ENCODE measurements at regions not wholly inside any gene's neighbourhood (a gene's known extent, or its start where the extent isn't known, plus 50 kb on each side); places are given as distances from the start of the nearest gene placed in this dataset.

DNA sequence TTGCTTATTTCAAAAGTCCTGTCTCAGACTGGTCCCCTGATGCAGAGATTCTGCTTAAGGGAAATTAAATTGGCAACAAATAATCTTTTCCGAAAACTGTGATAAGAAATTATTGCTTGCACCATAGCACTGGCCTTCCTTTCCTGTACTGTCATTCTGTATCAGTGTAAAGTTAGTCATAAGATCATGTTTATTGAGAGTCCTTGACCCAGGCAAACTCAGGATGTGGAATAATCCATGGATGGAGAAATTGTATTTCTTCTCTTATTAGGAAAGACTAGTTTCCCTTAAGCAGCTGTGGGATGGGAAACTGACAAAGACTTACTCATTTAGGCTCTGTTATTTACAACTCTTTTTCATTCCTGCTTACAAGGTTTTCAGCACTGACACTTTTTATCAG is 83.0 kb upstream of the RANBP6 start:
- H4K20me1 ChIP-seq (ENCODE audit: insufficient read depth, low read length): no peaks in the 10 kb centered on the region
- H3K36me3 ChIP-seq (replicated peaks; ENCODE audit: low read depth, low read length): no peaks in the 10 kb centered on the region

DNA sequence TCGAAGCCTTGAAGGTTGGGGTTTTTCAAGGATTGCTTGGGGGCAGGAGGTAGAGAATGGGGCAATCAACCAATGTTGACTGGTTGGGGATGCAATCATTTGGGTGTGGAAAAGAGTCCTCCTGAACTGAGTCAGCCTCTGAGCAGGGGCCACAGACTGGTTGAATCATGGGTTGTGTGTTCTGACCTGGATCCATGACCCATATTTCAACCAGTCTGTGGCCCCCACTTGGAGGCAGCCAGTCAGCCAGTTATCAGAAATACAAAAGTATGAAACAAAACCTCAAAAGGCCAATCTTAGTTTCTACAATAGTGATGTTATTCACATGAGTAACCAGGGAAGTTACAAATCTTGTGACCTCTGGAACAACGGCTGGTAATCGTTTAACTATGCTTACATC is 81.4 kb upstream of the RANBP6 start:
- no peak for TF ChIP-seq EZH2phosphoT487 (IDR thresholded peaks at IDR 0.05; ENCODE audit: low read depth)
- TF ChIP-seq, protein P1, sequence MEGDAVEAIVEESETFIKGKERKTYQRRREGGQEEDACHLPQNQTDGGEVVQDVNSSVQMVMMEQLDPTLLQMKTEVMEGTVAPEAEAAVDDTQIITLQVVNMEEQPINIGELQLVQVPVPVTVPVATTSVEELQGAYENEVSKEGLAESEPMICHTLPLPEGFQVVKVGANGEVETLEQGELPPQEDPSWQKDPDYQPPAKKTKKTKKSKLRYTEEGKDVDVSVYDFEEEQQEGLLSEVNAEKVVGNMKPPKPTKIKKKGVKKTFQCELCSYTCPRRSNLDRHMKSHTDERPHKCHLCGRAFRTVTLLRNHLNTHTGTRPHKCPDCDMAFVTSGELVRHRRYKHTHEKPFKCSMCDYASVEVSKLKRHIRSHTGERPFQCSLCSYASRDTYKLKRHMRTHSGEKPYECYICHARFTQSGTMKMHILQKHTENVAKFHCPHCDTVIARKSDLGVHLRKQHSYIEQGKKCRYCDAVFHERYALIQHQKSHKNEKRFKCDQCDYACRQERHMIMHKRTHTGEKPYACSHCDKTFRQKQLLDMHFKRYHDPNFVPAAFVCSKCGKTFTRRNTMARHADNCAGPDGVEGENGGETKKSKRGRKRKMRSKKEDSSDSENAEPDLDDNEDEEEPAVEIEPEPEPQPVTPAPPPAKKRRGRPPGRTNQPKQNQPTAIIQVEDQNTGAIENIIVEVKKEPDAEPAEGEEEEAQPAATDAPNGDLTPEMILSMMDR (IDR thresholded peaks at IDR 0.05; ENCODE audit: low read depth, low read length): no peak
- H3K36me3 ChIP-seq (replicated peaks; ENCODE audit: low read depth, low read length): no peaks in the 10 kb centered on the region
- H3K9me3 ChIP-seq (ENCODE audit: insufficient read depth, low read length): no peaks in the 10 kb centered on the region
- H3K4me2 ChIP-seq (ENCODE audit: low read length): no peak overlapping the region
- no peak overlapping the region for H3K27ac ChIP-seq (ENCODE audit: low read length)
- H4K20me1 ChIP-seq (ENCODE audit: insufficient read depth, low read length): no peaks in the 10 kb centered on the region
- H2AFZ ChIP-seq (ENCODE audit: low read depth, low read length): no peak overlapping the region
- H3K9ac ChIP-seq (ENCODE audit: low read length): no peak overlapping the region
- no peak overlapping the region for H3K4me3 ChIP-seq (ENCODE audit: low read length)
- no peaks in the 10 kb centered on the region for H3K79me2 ChIP-seq (ENCODE audit: low read length)
- no peaks in the 10 kb centered on the region for H3K4me1 ChIP-seq (ENCODE audit: low read length)
- no peaks in the 10 kb centered on the region for H3K27me3 ChIP-seq (ENCODE audit: low read depth, low read length)

More for the DNA sequence above, 83.0 kb upstream of the RANBP6 start:
- no peak overlapping the region for H3K4me3 ChIP-seq (ENCODE audit: low read length)
- H2AFZ ChIP-seq (ENCODE audit: low read depth, low read length): no peak overlapping the region
- H3K27me3 ChIP-seq (ENCODE audit: low read depth, low read length): no peaks in the 10 kb centered on the region
- H3K9me3 ChIP-seq (ENCODE audit: insufficient read depth, low read length): no peaks in the 10 kb centered on the region
- TF ChIP-seq, protein P1 (IDR thresholded peaks at IDR 0.05; ENCODE audit: low read depth, low read length): no peak
- TF ChIP-seq EZH2phosphoT487 (IDR thresholded peaks at IDR 0.05; ENCODE audit: low read depth): no peak
- no peaks in the 10 kb centered on the region for H3K79me2 ChIP-seq (ENCODE audit: low read length)
- no peak overlapping the region for H3K27ac ChIP-seq (ENCODE audit: low read length)
- H3K4me1 ChIP-seq (ENCODE audit: low read length): no peaks in the 10 kb centered on the region
- no peak overlapping the region for H3K4me2 ChIP-seq (ENCODE audit: low read length)
- no peak overlapping the region for H3K9ac ChIP-seq (ENCODE audit: low read length)

DNA sequence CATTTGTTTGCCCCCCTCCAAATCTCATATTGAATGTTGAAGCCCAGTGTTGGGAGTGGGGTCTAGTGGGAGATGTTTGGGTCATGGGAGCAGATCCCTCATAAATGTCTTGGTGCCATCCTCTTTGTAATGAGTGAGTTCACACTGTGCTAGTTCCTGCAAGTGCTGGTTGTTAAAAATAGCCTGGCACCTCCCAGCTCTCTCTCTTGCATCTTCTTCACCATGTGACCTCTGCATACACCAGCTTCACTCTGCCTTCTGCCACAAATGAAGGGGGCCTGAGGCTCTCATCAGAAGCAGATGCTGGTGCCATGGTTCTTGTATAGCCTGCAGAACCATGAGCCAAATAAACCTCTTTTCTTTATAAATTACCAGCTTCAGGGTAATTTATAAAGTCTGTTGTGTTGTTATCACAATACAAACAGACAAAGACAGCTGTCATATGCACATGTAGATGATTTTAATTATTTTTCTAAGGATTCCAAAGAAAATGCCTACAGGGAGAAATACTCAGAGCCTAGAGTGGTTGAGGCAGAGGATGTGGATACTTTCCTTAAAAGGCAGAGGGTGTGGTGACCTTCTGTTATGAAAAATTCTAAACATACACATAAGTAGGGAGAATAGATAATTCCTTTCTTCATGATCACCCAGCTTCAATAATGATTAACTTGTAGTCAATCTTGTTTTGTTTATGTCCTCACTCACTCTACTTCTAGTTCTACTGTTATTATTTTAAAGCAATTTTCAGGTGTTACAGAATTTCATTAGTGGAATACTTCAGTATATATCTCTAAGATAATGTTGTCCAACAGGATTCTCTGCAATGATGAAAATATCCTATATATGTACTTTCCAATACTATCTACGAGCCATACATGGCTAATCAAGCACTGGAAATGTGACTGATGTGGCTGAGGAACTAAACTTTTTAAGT is 75.1 kb upstream of the RANBP6 start:
- no peak overlapping the region for H3K4me3 ChIP-seq (ENCODE audit: low read length)
- H3K79me2 ChIP-seq (ENCODE audit: low read length): no peaks in the 10 kb centered on the region
- H3K9me3 ChIP-seq (ENCODE audit: insufficient read depth, low read length): no peaks in the 10 kb centered on the region
- no peak overlapping the region for H2AFZ ChIP-seq (ENCODE audit: low read depth, low read length)
- H3K36me3 ChIP-seq (replicated peaks; ENCODE audit: low read depth, low read length): no peaks in the 10 kb centered on the region
- H3K27ac ChIP-seq (ENCODE audit: low read length): no peak overlapping the region
- H3K27me3 ChIP-seq (ENCODE audit: low read depth, low read length): no peaks in the 10 kb centered on the region
- H4K20me1 ChIP-seq (ENCODE audit: insufficient read depth, low read length): no peaks in the 10 kb centered on the region
- H3K9ac ChIP-seq (ENCODE audit: low read length): no peak overlapping the region
- no peaks in the 10 kb centered on the region for H3K4me1 ChIP-seq (ENCODE audit: low read length)
- no peak overlapping the region for H3K4me2 ChIP-seq (ENCODE audit: low read length)
- no peak for TF ChIP-seq EZH2phosphoT487 (IDR thresholded peaks at IDR 0.05; ENCODE audit: low read depth)
- TF ChIP-seq, protein P1 (IDR thresholded peaks at IDR 0.05; ENCODE audit: low read depth, low read length): no peak

DNA sequence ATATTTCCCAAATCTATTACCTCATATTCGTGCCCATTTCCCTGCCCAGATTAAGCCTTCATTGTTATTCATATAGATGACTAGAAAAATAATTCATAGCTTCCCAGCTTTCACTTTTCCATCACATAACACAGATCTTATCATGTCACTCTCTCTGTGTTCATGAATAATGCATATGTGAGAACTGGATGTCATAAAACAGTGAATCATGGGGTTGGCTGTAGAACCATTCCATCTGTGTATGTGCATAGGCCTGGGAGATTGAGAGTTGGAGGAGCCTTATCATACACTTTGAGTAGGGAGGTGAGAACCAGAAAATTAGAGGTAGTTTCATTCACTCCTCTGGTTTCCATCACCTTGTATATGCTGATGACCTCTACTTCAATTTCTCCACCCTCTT is 73.9 kb upstream of the RANBP6 start:
- Histone ChIP-seq H3K79me2 (ENCODE audit: low read length) (no peaks in the 10 kb centered on the region), H4K20me1 (ENCODE audit: insufficient read depth, low read length) (no peaks in the 10 kb centered on the region), H3K9ac (ENCODE audit: low read length) (no peak overlapping the region)

More for the DNA sequence above, 73.9 kb upstream of the RANBP6 start:
- H3K4me2 ChIP-seq (ENCODE audit: low read length): no peak overlapping the region
- H3K36me3 ChIP-seq (replicated peaks; ENCODE audit: low read depth, low read length): no peaks in the 10 kb centered on the region
- no peaks in the 10 kb centered on the region for H3K9me3 ChIP-seq (ENCODE audit: insufficient read depth, low read length)
- no peak overlapping the region for H3K27ac ChIP-seq (ENCODE audit: low read length)
- H3K4me1 ChIP-seq (ENCODE audit: low read length): no peaks in the 10 kb centered on the region
- TF ChIP-seq EZH2phosphoT487 (IDR thresholded peaks at IDR 0.05; ENCODE audit: low read depth): no peak
- TF ChIP-seq, protein P1 (IDR thresholded peaks at IDR 0.05; ENCODE audit: low read depth, low read length): no peak
- H3K27me3 ChIP-seq (ENCODE audit: low read depth, low read length): no peaks in the 10 kb centered on the region
- no peak overlapping the region for H3K4me3 ChIP-seq (ENCODE audit: low read length)
- no peak overlapping the region for H2AFZ ChIP-seq (ENCODE audit: low read depth, low read length)
